ENCODE measurements at regions not wholly inside any gene's neighbourhood (a gene's known extent, or its start where the extent isn't known, plus 50 kb on each side); places are given as distances from the start of the nearest gene placed in this dataset.

- no peak overlapping the region for H3K4me3 ChIP-seq (ENCODE audit: low read depth, low read length)
- H3K27ac ChIP-seq = no peak overlapping the region
- no peaks in the 10 kb centered on the region for H3K27me3 ChIP-seq (ENCODE audit: insufficient read depth, low read depth, severe bottlenecking)
- no peaks in the 10 kb centered on the region for H3K36me3 ChIP-seq
- H3K9me3 ChIP-seq (ENCODE audit: severe bottlenecking) = no peaks in the 10 kb centered on the region
- DNase-seq = no peak
- TF ChIP-seq, protein P1, sequence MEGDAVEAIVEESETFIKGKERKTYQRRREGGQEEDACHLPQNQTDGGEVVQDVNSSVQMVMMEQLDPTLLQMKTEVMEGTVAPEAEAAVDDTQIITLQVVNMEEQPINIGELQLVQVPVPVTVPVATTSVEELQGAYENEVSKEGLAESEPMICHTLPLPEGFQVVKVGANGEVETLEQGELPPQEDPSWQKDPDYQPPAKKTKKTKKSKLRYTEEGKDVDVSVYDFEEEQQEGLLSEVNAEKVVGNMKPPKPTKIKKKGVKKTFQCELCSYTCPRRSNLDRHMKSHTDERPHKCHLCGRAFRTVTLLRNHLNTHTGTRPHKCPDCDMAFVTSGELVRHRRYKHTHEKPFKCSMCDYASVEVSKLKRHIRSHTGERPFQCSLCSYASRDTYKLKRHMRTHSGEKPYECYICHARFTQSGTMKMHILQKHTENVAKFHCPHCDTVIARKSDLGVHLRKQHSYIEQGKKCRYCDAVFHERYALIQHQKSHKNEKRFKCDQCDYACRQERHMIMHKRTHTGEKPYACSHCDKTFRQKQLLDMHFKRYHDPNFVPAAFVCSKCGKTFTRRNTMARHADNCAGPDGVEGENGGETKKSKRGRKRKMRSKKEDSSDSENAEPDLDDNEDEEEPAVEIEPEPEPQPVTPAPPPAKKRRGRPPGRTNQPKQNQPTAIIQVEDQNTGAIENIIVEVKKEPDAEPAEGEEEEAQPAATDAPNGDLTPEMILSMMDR (IDR thresholded peaks at IDR 0.05; ENCODE audit: low read depth, low read length) = no peak
Measured at GRCh38 chr4:63729519-63729918, 679.7 kb downstream of the TECRL start.

DNA sequence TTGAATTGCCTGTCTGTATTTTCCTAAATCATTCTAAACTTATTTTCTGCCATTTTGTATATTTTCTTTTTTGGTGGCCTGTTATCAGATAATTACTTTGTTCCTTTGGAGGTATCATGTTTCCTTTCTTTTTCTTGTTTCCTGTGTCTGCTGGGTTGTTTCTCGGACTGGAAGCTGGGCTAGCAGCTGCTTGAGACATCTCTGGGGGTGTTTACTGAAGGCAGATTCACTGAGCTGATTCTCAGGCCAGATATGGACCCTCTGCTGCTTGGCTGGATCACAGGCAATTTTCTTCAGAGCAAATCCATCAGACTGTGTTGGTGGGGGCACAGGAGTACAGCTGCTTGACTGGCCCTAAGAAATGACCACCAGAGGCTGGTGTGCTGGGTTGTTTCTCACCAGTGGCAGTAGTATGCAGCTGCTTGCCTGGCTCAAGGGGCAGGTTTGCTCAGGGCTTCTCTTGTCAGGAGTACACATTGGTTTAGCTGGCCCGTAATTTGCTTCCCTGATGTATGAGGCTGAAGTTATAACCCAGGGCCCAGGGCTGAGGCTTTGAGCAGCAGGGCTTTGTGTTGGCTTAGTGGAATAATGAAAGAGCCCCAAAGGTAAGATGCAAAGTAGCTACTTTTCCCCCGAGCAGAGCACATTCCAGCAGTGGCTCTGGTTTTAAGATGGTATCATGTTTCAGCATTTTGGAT lies 680.6 kb downstream of the TECRL start:
- Histone ChIP-seq H3K36me3 (no peaks in the 10 kb centered on the region), H3K27me3 (ENCODE audit: insufficient read depth, low read depth, severe bottlenecking) (no peaks in the 10 kb centered on the region), H3K9me3 (ENCODE audit: severe bottlenecking) (no peaks in the 10 kb centered on the region), H3K4me3 (ENCODE audit: low read depth, low read length) (no peak overlapping the region), H3K27ac (no peak overlapping the region)
- DNase-seq = no peak
- TF ChIP-seq, protein P1 (IDR thresholded peaks at IDR 0.05; ENCODE audit: low read depth, low read length) = no peak

- no peak for DNase-seq
Measured at GRCh38 chr4:63717384-63717783, 691.9 kb downstream of the TECRL start.

DNA sequence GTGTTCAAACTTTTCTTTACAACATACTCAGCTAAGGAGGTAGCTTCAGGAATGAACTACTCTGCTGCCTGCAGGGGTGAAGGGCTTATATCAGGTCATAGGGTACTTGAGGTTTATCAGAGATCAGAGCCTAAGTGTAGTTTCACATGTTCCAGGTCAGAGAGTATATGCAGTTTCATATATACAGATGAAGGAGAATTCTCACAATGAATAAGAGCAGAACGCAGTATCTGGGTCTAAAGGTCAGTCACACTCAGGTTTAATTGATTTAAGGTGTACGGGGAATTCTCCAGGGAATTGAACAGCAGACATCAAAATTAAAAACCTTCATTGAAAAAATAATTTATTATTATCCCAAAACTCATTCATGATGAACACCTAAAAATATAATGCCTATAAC lies 700.6 kb downstream of the TECRL start:
- DNase-seq = no peak
- H3K36me3 ChIP-seq = no peaks in the 10 kb centered on the region
- no peaks in the 10 kb centered on the region for H3K27me3 ChIP-seq (ENCODE audit: insufficient read depth, low read depth, severe bottlenecking)
- TF ChIP-seq, protein P1 (IDR thresholded peaks at IDR 0.05; ENCODE audit: low read depth, low read length) = no peak
- H3K4me3 ChIP-seq (ENCODE audit: low read depth, low read length) = no peak overlapping the region
- H3K27ac ChIP-seq = no peak overlapping the region
- H3K9me3 ChIP-seq (ENCODE audit: severe bottlenecking) = no peaks in the 10 kb centered on the region

More at GRCh38 chr4:63717384-63717783, 691.9 kb downstream of the TECRL start:
- no peaks in the 10 kb centered on the region for H3K27me3 ChIP-seq (ENCODE audit: insufficient read depth, low read depth, severe bottlenecking)
- no peak overlapping the region for H3K4me3 ChIP-seq (ENCODE audit: low read depth, low read length)
- H3K27ac ChIP-seq = no peak overlapping the region
- H3K36me3 ChIP-seq = no peaks in the 10 kb centered on the region
- no peaks in the 10 kb centered on the region for H3K9me3 ChIP-seq (ENCODE audit: severe bottlenecking)
- TF ChIP-seq, protein P1 (IDR thresholded peaks at IDR 0.05; ENCODE audit: low read depth, low read length) = peak; percentile 37

GRCh38 chr4:63700569-63700968 lies 708.7 kb downstream of the TECRL start:
- TF ChIP-seq, protein P1 (IDR thresholded peaks at IDR 0.05; ENCODE audit: low read depth, low read length) = no peak
- DNase-seq = no peak
- H3K36me3 ChIP-seq = no peaks in the 10 kb centered on the region
- no peaks in the 10 kb centered on the region for H3K9me3 ChIP-seq (ENCODE audit: severe bottlenecking)
- H3K27me3 ChIP-seq (ENCODE audit: insufficient read depth, low read depth, severe bottlenecking) = no peaks in the 10 kb centered on the region
- H3K4me3 ChIP-seq (ENCODE audit: low read depth, low read length) = no peak overlapping the region
- no peak overlapping the region for H3K27ac ChIP-seq

GRCh38 chr4:63693321-63693720 lies 715.9 kb downstream of the TECRL start:
- Histone ChIP-seq H3K27me3 (ENCODE audit: insufficient read depth, low read depth, severe bottlenecking) (no peaks in the 10 kb centered on the region), H3K4me3 (ENCODE audit: low read depth, low read length) (no peak overlapping the region), H3K36me3 (no peaks in the 10 kb centered on the region), H3K9me3 (ENCODE audit: severe bottlenecking) (peaks cover 7% of the 10 kb centered on the region), H3K27ac (no peak overlapping the region)
- TF ChIP-seq, protein P1 (IDR thresholded peaks at IDR 0.05; ENCODE audit: low read depth, low read length) = no peak
- no peak for DNase-seq
